ENCODE measurements at regions not wholly inside any gene's neighbourhood (a gene's known extent, or its start where the extent isn't known, plus 50 kb on each side); places are given as distances from the start of the nearest gene placed in this dataset.
A peak's percentile ranks its signal among the peaks of the same experiment; 100 is the strongest.

DNA sequence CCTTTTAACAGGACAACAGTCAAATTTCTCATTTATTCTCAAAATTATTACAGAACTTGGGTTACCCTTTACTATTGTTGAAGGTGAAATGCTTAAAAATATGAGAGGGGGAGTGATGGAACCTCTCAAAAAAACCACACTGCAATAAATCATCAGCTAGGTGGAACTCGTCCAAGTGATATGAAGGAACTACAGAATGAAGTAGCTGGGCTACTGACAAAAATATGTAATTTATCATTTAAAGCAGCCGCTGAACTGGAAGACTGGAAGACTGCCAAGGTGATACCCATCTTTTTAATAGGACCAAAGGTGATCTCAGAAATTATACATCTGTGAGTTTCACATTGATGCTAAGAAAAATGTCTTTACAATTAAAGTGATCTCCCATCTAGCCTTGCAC is 597.7 kb upstream of the TENM3 start:
- DNase-seq, result no peak

DNA sequence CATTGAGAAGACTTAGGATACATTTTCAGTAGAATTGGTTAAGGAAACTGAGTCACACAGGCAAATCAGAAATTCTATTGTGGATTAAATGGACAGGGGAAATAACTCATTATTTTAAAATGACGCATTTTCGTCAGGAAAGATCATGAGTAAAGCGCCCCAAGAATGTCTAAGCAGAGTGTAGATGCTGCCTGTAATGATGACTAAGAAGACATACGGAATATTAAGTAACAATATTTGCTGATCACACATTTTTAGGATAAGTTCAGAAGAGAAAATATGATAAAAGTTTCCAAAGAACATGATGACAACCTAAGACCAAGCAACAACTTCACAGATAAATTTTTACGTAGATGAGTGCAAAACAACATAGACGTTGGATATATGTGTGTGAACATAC is 596.3 kb upstream of the TENM3 start:
- no peak for DNase-seq

DNA sequence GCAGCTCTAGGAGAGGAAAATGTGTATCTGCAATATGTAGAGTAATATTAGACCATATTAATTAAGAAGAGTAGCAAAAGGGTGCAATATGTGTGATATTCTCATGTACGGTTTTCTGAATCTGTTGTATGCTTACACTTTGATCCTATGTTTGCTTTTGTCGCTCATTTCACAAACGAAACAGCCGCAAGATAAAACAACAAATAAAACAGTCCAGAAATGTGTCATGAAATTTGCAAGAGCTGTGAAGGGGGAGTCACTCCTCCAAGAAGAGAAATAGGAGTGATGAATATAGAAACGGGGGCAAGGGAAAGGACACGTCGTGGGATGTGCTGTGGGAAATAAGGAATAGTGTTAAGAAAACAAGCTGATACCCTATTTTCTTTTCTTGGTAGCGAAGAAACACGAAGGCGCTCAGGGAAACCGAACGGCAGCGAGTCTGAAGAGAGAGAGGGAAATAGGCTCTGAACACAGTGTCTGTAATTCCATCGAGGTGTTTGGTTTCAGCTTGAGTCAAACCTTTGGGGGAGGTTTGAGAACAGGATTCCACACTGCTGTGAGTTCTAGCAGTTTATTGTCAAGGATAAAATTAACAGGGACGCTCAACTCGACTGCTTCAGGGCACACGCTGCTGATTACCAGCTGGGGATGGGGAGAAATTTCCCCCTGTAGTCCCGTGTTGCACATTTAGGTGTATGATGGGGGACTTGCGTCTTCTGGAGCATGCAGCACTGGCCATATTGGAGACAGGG is 595.6 kb upstream of the TENM3 start:
- DNase-seq, result no peak

DNA sequence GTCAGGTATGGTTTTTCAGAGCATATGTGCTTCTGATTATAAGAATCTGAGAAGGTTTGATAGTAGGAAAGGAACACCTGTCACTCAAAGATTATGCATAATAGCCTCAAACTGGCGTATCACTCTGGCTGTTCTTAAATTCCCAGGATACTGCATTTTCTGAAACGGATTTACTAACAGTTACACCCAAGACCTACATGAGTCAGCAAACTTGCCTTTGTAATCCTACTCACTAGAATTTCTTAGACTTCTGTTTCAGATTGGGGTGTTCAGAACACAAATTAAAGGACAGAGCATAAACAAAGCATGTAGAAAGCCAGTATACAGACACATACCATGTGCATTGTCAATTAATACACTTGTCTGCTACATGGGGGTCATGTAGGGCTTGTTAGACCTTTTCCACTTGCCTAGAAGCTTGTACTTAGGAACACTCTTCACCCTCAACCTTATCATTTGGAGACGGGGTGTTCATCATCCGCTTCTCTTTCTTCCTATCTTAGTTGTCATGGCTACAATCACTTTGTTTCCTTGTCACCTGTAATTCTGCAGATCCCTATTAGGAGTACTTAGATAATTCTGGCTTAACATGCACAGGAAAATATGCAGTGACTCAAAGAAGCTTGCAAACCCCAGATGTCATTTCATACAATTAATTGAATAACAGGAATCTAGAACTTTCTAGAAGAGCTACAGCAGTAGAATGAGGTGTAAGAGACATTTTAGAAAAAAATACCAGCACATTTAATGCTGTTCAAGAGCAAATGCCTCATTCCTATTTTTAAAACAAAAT is 593.0 kb upstream of the TENM3 start:
- DNase-seq, result no peak

DNA sequence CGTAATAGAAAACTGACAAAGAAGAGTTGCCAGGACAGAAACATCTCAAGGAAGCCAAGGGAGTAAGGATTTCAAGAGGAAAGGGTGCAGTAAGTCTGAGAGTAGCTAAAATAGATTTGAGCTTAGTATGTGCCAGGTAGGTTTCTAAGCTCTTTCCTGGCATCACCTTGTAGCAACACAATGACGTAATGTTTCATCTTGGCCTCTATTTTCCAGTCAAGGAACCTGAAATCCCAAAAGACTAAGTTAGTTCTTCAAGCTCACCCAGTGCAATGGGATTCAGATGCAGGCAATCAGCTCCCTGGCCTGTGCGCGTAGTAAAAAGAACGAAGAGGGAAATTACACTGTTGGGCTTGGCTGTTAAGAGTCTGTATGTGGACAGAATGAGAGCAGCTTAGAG is 586.5 kb upstream of the TENM3 start:
- DNase-seq, result no peak

DNA sequence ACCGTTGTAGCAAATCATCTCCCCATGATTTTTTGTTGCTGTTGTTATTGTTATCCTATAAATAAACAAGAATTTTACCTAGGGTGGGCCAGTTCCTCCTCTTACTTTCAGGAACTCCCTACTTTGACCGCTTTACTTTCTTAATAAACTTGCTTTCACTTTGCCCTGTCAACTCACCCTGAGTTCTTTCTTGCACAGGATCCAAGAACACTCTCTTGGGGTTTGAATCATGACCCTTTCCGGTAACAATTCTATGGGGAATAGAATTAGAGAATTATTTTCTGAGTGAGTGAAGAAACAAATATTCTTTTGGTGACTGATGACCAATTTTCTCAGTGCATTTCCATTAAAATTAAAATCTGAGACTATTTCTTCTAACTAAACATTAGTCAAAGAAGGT is 584.0 kb upstream of the TENM3 start:
- no peak for DNase-seq

DNA sequence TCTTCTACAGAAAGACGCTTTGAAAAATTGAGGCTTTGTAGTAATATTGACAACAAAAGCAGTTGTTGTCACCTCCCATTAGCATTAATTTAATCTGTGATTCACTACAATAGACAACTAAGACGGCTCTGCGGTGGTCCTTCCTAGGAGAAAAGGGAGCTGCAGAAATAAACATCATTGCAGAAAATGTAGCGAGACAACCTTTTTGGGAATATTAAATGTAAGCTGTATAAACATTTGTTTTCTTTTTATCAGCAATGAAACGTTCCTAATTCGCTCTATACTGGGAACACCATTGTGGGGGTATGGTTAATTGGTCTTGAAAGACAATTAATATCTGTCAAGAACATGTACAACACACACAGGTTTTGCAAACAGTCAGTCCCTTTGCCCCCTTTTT is 583.3 kb upstream of the TENM3 start:
- DNase-seq, result no peak

DNA sequence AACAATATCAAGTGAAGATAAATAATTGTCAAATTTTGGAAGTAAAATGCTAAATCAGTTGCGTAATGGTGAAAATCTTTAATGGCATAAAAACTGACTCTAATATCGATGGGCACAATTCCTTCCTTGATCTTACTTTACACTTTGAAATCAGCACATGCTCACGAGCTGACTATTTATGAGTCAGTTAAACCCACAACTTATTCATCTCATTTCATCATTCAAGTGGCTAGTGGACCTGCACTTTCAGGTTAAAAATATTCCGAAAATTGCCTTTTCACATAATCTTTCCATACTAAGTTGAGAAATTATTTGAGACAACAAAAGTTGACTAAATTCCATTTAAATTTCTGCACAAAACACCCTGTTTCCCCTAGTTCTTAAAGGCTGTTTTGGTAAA is 582.1 kb upstream of the TENM3 start:
- no peak for DNase-seq

DNA sequence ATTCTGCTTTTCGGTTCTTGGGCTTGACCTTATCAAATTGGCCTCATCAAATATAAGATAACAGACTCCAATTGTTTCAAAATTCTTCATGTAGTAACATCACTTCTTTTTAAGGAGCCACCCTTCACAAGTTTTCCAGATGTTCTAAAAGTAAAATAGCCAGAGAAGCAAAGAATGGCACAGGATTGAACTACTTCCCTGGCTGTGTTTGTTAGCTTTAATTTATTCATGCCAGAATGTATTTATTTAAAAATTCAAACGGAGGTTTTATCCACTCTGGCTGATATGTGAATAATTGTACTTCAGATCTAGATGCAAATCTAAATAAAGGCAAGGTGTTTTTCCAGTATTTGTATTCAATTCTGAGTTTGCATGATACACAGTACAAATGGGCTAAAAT is 581.3 kb upstream of the TENM3 start:
- no peak for DNase-seq

DNA sequence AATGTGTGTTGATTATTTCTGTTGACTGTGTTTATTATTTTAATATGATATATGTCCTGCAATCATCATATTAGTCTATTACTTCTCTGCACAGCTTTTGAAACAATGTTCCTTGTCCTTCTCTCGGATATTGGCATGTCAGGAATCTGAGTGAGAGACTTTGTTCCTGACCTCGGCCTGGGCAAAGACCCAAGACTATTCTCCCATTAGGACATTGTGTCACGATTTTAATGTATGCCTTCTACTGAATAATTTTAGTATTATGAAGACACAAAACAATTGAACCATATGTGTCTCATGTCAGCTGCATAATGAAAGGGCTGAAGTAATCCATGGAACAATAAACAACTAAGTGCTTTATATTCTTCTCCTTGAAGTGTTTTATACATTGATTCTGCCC is 580.8 kb upstream of the TENM3 start:
- DNase-seq, result peak; percentile 9 to 43

DNA sequence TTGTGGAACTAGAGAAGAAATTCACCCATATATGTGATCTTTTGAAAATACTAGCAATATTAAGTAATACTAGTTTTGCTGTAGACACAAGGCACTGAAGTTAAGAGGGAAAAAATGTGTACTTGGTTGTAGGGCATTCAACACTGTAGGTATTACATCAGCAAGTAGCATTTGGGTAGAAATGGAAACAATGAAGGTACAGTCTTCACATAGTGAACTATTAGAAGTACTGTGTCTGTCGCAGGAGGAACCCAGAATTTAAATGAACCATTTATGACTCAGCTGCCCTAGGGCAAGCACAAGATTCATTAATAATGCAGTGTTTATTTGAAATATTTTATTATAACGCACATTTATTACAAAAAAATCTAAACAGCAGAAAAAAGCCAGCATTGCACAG is 572.7 kb upstream of the TENM3 start:
- no peak for DNase-seq

DNA sequence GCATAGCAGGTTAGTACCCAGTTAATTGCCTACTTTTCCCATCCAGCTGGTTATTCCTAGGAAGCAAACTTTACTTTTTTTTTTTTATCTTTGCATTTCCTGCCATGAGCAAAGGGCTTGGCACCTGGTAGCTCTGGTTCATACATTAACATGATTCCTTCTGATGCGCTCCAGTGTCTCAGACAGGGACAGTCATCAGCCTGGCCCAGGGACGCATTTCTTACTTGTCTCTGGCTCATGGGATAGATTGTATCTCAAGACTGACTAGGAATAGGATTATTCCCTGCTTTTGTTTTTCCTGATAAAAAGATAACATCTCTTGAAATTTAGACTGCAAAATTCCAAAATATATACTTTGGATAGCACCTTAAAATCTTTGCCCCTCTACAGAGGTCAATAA is 571.5 kb upstream of the TENM3 start:
- DNase-seq, result no peak

DNA sequence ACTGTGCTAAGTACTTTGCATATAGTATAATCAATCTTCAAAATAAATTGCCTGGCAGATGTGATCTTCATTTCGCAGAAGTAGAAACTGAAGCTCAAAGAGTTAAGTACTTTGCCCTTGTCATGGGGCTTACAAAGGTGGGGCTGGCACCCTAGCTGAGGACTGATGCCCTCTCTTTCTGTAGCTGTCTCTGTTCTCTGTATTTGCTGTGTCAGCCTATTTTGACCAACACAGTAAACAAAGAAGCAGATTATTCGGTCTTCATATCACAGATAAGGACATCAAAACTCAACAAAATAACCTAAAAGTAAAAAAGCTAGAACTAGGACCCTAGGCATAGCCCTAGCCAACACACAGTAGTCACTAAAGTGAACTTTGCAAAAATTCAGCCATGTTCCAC is 570.5 kb upstream of the TENM3 start:
- no peak for DNase-seq

DNA sequence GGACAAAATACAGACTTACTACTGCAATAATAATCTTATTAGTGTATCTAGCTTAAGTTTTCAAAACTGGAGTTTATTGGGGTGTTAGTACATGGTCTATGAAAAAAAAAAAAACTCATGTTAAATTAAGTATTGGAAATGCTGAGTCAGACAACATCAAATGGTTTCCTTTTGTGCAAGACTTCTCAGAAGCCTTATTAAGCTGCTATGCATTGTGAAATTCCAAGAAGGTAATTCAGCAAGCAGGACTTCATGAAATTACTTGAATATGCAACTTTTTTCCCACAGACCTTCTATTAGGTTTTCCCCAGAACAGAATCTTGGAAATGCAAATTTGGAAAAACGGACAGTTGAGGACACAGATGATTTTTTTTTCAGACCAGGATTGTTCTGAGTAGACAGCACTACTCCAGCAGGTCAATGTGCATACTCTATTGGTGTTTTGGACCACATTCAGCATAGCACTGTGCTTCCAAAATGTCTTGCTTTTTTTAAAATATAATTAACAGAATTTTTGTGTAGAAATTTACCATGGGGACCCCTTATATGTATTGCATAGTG is 568.8 kb upstream of the TENM3 start:
- no peak for DNase-seq

DNA sequence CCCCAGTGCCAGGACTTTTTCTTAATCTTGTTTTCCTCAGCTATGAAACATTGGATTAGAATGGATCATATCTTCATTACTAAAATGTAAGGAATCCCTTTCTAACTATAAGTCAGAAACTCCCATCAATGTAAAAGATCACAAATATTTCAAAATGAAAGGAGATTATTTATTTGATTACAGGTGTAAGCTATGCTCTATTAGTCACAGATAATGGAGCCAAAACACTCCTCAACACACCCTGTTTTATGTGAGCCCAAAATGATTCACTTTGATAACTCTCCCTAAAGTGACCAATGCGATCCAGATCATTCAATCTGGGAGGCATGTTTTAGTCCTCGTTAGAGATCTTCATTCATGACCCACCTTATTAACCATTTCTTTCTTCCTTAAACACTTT is 566.7 kb upstream of the TENM3 start:
- no peak for DNase-seq

DNA sequence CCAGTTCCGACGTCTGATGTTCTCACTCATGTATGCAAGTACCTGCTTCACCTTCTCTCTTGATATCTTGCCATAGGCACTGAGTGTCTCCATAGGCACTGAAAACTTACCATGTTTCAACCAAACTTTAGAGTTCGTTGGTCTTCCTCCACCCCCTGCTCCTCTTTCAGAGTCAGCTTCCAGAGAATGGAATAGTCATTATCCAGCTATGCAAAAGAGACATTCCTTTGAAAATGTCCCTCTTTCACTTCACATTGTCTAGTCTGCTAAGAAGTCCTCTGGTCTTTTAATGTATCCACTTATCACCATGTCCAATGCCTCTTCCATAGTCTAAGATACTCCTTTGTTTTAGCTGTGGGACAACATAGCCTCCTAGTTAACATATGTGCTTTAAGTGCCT is 566.0 kb upstream of the TENM3 start:
- DNase-seq, result no peak

DNA sequence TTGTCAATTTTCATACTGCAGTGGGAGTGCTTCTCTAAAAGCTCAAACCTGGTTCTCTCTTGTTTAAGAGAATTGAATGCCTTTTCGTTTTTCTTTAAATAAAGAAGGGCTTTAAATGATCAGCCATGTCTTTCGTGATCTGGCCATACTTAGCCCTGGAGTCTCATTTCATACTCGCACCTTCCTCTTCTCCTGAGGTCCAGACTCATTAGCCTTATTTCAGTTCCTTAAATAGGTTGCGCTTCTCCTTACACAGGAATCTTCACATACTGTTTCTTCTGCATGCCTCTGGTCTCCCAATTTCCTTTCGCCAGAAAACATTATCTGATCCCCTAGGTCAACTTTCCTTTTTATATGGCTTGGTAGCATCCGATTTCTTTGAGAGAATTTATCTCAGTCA is 565.6 kb upstream of the TENM3 start:
- no peak for DNase-seq

DNA sequence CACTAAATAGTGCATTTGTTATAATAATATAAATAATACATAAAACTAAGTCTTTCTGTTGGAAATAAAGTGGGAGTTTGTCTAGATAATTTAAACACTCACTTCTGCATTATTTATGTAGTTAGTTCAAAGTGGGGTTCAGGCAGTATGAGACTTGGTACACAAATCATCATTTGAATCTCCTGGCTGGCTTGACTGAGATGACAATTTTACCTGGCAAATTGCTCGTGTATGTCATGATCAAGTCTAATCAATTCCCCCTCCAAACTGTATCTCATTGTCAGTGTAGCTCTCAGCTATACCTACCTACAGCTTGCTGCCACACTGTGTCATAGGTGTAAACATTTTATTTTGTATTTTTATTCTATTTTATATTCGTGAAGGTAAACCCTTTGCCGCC is 563.4 kb upstream of the TENM3 start:
- DNase-seq, result no peak

DNA sequence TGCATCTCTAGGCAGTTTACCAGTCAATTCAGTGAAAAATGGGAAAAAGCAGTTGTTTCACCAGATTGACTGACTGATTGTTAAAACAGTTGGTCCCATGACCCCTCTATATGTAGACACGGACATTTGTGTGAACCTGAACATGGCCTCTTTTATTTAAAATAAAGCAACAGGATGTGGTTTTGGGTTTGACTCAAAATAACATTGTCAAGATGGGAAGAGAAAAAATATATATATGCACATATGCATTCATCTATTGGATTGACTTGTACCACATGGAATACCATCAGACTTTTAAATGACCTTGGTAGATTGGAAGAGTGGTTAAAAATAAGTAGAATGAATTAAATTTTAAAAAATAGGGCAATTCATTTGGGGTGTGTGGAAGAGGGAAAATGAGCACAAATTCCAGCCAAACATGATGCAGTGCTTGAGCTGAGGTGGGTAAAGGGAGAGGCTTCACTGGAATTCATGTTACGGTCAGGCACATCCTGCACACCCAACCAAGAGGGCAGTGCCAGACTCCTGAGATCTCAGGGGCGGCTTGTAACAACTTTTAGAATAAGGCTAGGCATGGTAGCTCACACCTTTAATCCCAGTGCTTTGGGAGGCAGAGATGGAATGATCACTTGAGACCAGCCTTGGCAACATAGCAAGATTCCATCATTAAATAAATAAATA is 560.7 kb upstream of the TENM3 start:
- no peak for DNase-seq

DNA sequence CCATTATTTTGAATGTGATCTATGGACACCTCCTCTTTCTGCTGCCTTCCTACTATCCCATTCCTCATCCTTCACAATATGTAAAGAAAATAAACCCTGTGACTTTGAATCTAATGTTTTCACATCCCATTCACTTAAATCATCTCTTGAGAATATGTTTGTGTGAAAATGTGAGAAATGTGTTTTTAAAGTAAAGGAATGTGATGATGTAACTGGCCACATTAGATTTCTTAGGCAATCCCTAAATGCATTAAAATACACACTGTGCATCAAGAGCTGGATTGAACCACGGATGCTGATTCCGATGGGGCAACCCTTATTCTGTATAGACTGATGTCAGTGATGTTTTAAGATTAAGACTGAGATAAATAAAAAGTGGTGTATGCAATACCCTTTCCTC is 558.9 kb upstream of the TENM3 start:
- DNase-seq, result no peak

DNA sequence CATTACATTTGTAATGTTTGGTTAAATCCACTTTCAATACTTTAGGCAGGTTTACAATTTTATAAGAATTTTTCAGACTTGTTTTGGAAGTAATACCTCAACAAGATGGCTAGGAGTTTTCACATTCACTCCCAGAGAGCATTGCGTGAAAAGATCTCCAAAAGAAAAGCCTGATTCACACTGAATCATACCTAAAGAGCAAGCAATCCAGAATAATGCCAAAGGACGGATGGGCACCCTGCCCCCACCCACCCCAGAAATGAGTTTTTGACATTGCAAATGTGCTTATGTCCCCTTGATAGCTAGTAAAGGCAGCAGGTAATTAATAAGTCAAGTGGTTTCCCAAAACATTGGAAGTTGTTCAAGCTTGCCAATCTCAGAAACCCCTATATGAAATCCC is 557.7 kb upstream of the TENM3 start:
- no peak for DNase-seq

DNA sequence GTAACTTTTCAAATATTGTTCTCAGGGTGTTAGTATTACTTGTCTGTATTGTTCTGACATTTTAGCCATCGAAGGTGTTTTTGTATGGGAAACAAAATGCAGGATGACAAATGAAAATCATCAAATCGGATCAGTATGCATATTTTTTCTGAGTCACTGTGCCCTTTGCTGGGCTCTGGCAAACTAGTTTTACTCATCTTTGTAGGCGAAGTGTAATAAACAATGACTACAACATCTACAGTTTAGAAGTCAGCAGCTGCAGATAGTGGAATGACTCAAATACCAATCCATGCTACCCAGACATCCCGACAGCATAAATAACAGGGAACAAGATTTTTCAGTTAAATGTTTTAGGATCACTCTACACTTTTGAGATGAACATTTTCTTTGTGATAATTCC is 557.3 kb upstream of the TENM3 start:
- DNase-seq, result peak in 1 of 2 donors; percentile 13

DNA sequence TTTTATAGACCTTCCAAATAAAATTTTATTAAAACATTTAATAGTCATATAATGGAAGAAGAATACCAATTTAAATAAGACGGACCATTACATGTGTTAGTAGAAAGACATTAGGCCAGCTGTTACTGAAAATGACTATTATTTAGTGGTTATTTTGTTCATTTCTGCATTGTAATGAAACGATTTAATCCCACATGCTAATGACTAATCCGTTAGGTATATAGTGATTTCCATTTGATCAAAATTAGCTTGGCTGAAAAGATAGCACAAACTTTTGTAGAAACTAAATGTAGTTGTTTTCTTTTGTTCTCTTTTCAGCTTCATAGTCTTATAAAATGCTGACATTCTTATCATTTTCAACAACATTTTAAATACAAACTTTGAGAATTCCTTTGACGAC is 556.1 kb upstream of the TENM3 start:
- DNase-seq, result no peak

DNA sequence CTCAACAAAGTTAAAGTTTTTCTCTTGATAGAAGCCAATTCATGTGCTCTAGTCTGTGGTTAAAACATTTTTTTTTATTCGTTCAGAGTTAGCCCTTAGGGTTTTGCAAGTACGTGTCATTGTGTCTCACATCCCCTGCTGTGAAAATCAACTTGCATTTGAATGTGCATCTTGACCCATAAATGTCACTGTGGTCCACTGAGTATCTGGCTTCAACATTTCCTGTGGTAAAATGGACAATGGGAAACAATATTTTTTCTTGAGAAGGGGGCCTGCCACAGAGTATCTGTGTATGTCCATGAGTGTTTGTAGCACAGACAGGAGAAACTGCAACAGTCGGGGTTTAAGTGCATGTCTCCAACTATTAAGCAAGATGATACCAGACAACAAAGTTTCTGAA is 554.8 kb upstream of the TENM3 start:
- no peak for DNase-seq
